ENCODE measurements at regions not wholly inside any gene's neighbourhood (a gene's known extent, or its start where the extent isn't known, plus 50 kb on each side); places are given as distances from the start of the nearest gene placed in this dataset.

GRCh38 chr16:77037696-77038347 is 153.2 kb upstream of the MON1B start:
- TF ChIP-seq BCL3 (IDR thresholded peaks at IDR 0.05) (no peak), HOXA7 (CRISPR knock-in tag; IDR thresholded peaks at IDR 0.05) (no peak), FOXS1 (CRISPR knock-in tag; IDR thresholded peaks at IDR 0.05) (no peak), SMC3 (IDR thresholded peaks at IDR 0.05) (no peak), PBX3 (IDR thresholded peaks at IDR 0.05) (no peak), TP53 (CRISPR knock-in tag; IDR thresholded peaks at IDR 0.05) (no peak), HOXB5 (CRISPR knock-in tag; IDR thresholded peaks at IDR 0.05) (no peak), ZNF302 (CRISPR knock-in tag; IDR thresholded peaks at IDR 0.05) (no peak), CBX8 (IDR thresholded peaks at IDR 0.05) (no peak), HDAC2 (IDR thresholded peaks at IDR 0.05) (no peak), RCOR1 (IDR thresholded peaks at IDR 0.05; ENCODE audit: low read depth, low read length) (no peak), FOSL2 (IDR thresholded peaks at IDR 0.05) (no peak), FOSL2 (CRISPR knock-in tag; IDR thresholded peaks at IDR 0.05) (no peak), CBX2 (IDR thresholded peaks at IDR 0.05; ENCODE audit: borderline replicate concordance, low read depth) (no peak), HEYL (CRISPR knock-in tag; IDR thresholded peaks at IDR 0.05) (no peak), KDM1A (IDR thresholded peaks at IDR 0.05; ENCODE audit: low read depth) (no peak), JUNB (IDR thresholded peaks at IDR 0.05) (no peak)
- no peak for DNase-seq (ENCODE audit: low read depth in 1 of 2, low spot score in 1 of 2)
- ChIA-PET CTCF (interaction anchor here (1.1 to 1.2 kb wide), 2 partner anchors 8 to 156 kb away, joined by 3 to 4 read pairs; no protein-coding TSS in a partner anchor), POLR2A (no interaction called here)
- no peaks in the 10 kb centered on the region for H3K4me1 ChIP-seq
- no peak overlapping the region for H3K4me3 ChIP-seq
- no peak overlapping the region for H3K4me2 ChIP-seq
- no peak for FAIRE-seq
- no peak for ATAC-seq
- H3K27ac ChIP-seq = no peak overlapping the region
- no peaks in the 10 kb centered on the region for H3K9me3 ChIP-seq
- 19% methylated on average over 2 of the region's 2 CpGs for WGBS (ENCODE audit: missing lambda C conversion rate)

- H3K9me3 ChIP-seq = no peaks in the 10 kb centered on the region
- no peak for ATAC-seq
- H3K4me1 ChIP-seq = no peaks in the 10 kb centered on the region
- DNase-seq (ENCODE audit: low read depth in 1 of 2, low spot score in 1 of 2) = no peak
- ChIA-PET CTCF (no interaction called here), POLR2A (no interaction called here)
- peak; percentile 13 for FAIRE-seq
- H3K4me3 ChIP-seq = no peak overlapping the region
- peak; percentile 59 for TF ChIP-seq MAFK (IDR thresholded peaks at IDR 0.05; ENCODE audit: partially characterized antibody)
- no peak for TF ChIP-seq ZNF302 (CRISPR knock-in tag; IDR thresholded peaks at IDR 0.05)
- no peak overlapping the region for H3K4me2 ChIP-seq
- 32% methylated on average over 5 of the region's 5 CpGs for WGBS (ENCODE audit: missing lambda C conversion rate)
- H3K27ac ChIP-seq = no peak overlapping the region
Observed at GRCh38 chr16:77041468-77041867, 149.5 kb upstream of the MON1B start.

- ChIA-PET CTCF (interaction anchor here (0.7 to 2.0 kb wide), 21 partner anchors 11 to 1273 kb away, joined by 3 to 12 read pairs (median 3); partner anchors contain the start of gene CNTNAP4), POLR2A (no interaction called here)
- FAIRE-seq = peak; percentile 86
- Histone ChIP-seq H3K27ac (no peak overlapping the region), H3K4me2 (no peak overlapping the region), H3K9me3 (no peaks in the 10 kb centered on the region), H3K4me3 (no peak overlapping the region), H3K4me1 (no peaks in the 10 kb centered on the region)
- WGBS (ENCODE audit: missing lambda C conversion rate) = 26% methylated on average over 1 of the region's 1 CpG
- peak; percentile 71 to 79; a peak in 4 of 6 replicates for ATAC-seq
- DNase-seq (ENCODE audit: low read depth in 1 of 2, low spot score in 1 of 2) = peak; percentile 14 to 52
- TF ChIP-seq ZNF302 (CRISPR knock-in tag; IDR thresholded peaks at IDR 0.05) = no peak
- no peak for TF ChIP-seq ATOH8 (CRISPR knock-in tag; IDR thresholded peaks at IDR 0.05; ENCODE audit: low read depth)
- TF ChIP-seq EP300 (IDR thresholded peaks at IDR 0.05) = no peak
- peak; percentile 82 for TF ChIP-seq SMC3 (IDR thresholded peaks at IDR 0.05)
- peak; percentile 84 to 88 for TF ChIP-seq RAD21 (conservative IDR thresholded peaks at IDR 0.05 in 1 of 2, IDR thresholded peaks at IDR 0.05 in 1 of 2)
- TF ChIP-seq CTCF (IDR thresholded peaks at IDR 0.05) = peak; percentile 74
- TF ChIP-seq RNF2 (IDR thresholded peaks at IDR 0.05; ENCODE audit: borderline replicate concordance, low read depth) = no peak
- TF ChIP-seq CBX2 (IDR thresholded peaks at IDR 0.05; ENCODE audit: borderline replicate concordance, low read depth) = no peak
- TF ChIP-seq BCL3 (IDR thresholded peaks at IDR 0.05) = no peak
- TF ChIP-seq PHF8 (IDR thresholded peaks at IDR 0.05; ENCODE audit: borderline replicate concordance, low read depth) = no peak
- no peak for TF ChIP-seq ZSCAN20 (CRISPR knock-in tag; IDR thresholded peaks at IDR 0.05)
Observed at GRCh38 chr16:77043076-77043475, 147.9 kb upstream of the MON1B start.

All from A549 (cell line).